ENCODE measurements at regions not wholly inside any gene's neighbourhood (a gene's known extent, or its start where the extent isn't known, plus 50 kb on each side); places are given as distances from the start of the nearest gene placed in this dataset.

DNA sequence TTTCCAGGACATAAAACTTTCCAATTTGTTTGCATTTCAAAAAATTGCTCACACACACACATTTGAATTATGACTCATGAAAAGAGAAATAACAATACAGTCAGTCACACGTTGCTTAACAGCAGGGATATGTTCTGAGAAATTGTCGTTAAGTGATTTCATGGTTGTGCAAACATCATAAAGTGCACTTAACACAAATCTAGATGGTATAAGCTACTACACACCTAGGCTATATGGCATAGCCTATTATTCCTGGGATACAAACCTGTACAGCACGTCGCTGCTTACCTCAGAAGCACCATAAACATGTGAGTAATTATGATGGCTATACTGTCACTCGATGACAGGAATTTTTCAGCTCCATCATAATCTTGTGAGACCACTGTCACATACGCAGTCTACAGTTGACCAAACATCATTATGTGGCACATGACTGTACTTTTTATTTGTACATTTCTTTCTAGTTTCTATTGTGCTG lies 378.2 kb downstream of the ACTL7B start:
- TF ChIP-seq, protein P1, sequence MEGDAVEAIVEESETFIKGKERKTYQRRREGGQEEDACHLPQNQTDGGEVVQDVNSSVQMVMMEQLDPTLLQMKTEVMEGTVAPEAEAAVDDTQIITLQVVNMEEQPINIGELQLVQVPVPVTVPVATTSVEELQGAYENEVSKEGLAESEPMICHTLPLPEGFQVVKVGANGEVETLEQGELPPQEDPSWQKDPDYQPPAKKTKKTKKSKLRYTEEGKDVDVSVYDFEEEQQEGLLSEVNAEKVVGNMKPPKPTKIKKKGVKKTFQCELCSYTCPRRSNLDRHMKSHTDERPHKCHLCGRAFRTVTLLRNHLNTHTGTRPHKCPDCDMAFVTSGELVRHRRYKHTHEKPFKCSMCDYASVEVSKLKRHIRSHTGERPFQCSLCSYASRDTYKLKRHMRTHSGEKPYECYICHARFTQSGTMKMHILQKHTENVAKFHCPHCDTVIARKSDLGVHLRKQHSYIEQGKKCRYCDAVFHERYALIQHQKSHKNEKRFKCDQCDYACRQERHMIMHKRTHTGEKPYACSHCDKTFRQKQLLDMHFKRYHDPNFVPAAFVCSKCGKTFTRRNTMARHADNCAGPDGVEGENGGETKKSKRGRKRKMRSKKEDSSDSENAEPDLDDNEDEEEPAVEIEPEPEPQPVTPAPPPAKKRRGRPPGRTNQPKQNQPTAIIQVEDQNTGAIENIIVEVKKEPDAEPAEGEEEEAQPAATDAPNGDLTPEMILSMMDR (IDR thresholded peaks at IDR 0.05; ENCODE audit: poor library complexity): no peak
- no peak for TF ChIP-seq EZH2 (IDR thresholded peaks at IDR 0.05; ENCODE audit: borderline replicate concordance)
